Astrocyte of the spinal cord (primary cell): ENCODE measurements at regions not wholly inside any gene's neighbourhood (a gene's known extent, or its start where the extent isn't known, plus 50 kb on each side); places are given as distances from the start of the nearest gene placed in this dataset.

Source experiments
- DNase-seq: peaks from one replicate; pipeline ENCODE4 v3.0.0; 2011; ENCODE audit warnings: low read depth, low spot score
- H3K4me3 ChIP-seq: 2 replicates; pipeline ENCODE4 v1.5.1; 2011; ENCODE audit warnings: low read depth, mild to moderate bottlenecking, low read length, moderate library complexity
- in situ Hi-C: cut with HindIII; loops from 2 replicates; pipeline ENCODE4 v1.10.0; 2017; ENCODE audit warnings: low sequenced_read_pairs
- TF ChIP-seq, protein P1 (sequence below): IDR thresholded peaks from 2 replicates; pipeline ENCODE4 v1.5.1; 2012; ENCODE audit warnings: low read depth, mild to moderate bottlenecking, low read length, inconsistent platforms

- TF ChIP-seq, protein P1, sequence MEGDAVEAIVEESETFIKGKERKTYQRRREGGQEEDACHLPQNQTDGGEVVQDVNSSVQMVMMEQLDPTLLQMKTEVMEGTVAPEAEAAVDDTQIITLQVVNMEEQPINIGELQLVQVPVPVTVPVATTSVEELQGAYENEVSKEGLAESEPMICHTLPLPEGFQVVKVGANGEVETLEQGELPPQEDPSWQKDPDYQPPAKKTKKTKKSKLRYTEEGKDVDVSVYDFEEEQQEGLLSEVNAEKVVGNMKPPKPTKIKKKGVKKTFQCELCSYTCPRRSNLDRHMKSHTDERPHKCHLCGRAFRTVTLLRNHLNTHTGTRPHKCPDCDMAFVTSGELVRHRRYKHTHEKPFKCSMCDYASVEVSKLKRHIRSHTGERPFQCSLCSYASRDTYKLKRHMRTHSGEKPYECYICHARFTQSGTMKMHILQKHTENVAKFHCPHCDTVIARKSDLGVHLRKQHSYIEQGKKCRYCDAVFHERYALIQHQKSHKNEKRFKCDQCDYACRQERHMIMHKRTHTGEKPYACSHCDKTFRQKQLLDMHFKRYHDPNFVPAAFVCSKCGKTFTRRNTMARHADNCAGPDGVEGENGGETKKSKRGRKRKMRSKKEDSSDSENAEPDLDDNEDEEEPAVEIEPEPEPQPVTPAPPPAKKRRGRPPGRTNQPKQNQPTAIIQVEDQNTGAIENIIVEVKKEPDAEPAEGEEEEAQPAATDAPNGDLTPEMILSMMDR = no peak
- no peak for DNase-seq
- in situ Hi-C loops = no loop called here
- H3K4me3 ChIP-seq = no peak overlapping the region
Measured at GRCh38 chr6:39999006-39999867, 65.0 kb upstream of the MOCS1 start.

GRCh38 chr6:39998126-39998525, 63.9 kb upstream of the MOCS1 start:
- H3K4me3 ChIP-seq = no peak overlapping the region
- TF ChIP-seq, protein P1 = no peak
- in situ Hi-C loops = no loop called here
- no peak for DNase-seq

GRCh38 chr6:39997101-39997635, 62.9 kb upstream of the MOCS1 start:
- in situ Hi-C loops = no loop called here
- DNase-seq = no peak
- H3K4me3 ChIP-seq = no peak overlapping the region
- TF ChIP-seq, protein P1 = no peak

- in situ Hi-C loops = no loop called here
Measured at GRCh38 chr6:39995633-39996032, 61.4 kb upstream of the MOCS1 start.

GRCh38 chr6:39992861-39993622, 58.8 kb upstream of the MOCS1 start:
- in situ Hi-C loops = no loop called here
- TF ChIP-seq, protein P1 = no peak
- no peak overlapping the region for H3K4me3 ChIP-seq
- no peak for DNase-seq

More at GRCh38 chr6:39995633-39996032, 61.4 kb upstream of the MOCS1 start:
- no peak for DNase-seq
- H3K4me3 ChIP-seq = no peak overlapping the region
- TF ChIP-seq, protein P1 = no peak
